Adrenal gland (tissue), 9 donors: ENCODE measurements at regions not wholly inside any gene's neighbourhood (a gene's known extent, or its start where the extent isn't known, plus 50 kb on each side); places are given as distances from the start of the nearest gene placed in this dataset.

Experiments
- DNase-seq, 7 donors: peaks; one replicate each; pipeline ENCODE4 v3.0.0-alpha.2; 2019 to 2020
- H3K27ac ChIP-seq, 5 donors: fragments of 200-600 bp; sonication (generic) in 4 of 5; 1 replicate in 3 of 5; 2 replicates in 2 of 5; pipeline versions ENCODE4 v1.5.1 to v1.8.0; 2016 to 2020; ENCODE audit warnings: mild to moderate bottlenecking in 1 of 5
- H3K27me3 ChIP-seq: fragments of 200-600 bp; 2 replicates; pipeline ENCODE4 v1.8.0; 2021
- H3K36me3 ChIP-seq, 2 donors: fragments of 200-600 bp; replicated peaks in 1 of 2; 1 replicate in 1 of 2; 2 replicates in 1 of 2; pipeline versions ENCODE4 v1.5.1 to v1.8.0; 2018 to 2022
- H3K4me1 ChIP-seq, 2 donors: fragments of 200-600 bp; replicated peaks in 1 of 2; 1 replicate in 1 of 2; 2 replicates in 1 of 2; pipeline versions ENCODE4 v1.5.1 to v1.8.0; 2018 to 2021
- H3K4me3 ChIP-seq, 4 donors: fragments of 200-600 bp; sonication (generic) in 3 of 4; one replicate each; pipeline ENCODE4 v1.5.1; 2016 to 2018
- H3K9me3 ChIP-seq, 3 donors: fragments of 200-600 bp; sonication (generic) in 1 of 3; replicated peaks in 1 of 3; 1 replicate in 2 of 3; 2 replicates in 1 of 3; pipeline versions ENCODE4 v1.5.1 to v1.8.0; 2016 to 2021
- CTCF ChIP-seq, 6 experiments: fragments of 450-650 bp in 4 of 6; fragments of 200-600 bp in 2 of 6; sonication (generic) in 1 of 6; IDR thresholded peaks; 1 replicate in 5 of 6; 2 replicates in 1 of 6; pipeline versions ENCODE4 v1.5.1 to v1.8.0; 2016 to 2021; ENCODE audit warnings: antibody characterized with exemption in 6 of 6, mild to moderate bottlenecking in 2 of 6, moderate library complexity in 1 of 6
- POLR2A ChIP-seq, 2 donors: fragments of 450-650 bp; IDR thresholded peaks; one replicate each; pipeline ENCODE4 v1.6.1; 2017; ENCODE audit warnings: antibody characterized with exemption in 2 of 2, mild to moderate bottlenecking in 2 of 2, moderate library complexity in 1 of 2
- WGBS, 4 donors: extraction: QIAGEN DNeasy Blood & Tissue Kit in 2 of 4; methylation state at CpG; one replicate each; pipeline versions ENCODE4 v1.1.5 to v1.1.7; 2013 to 2017; 5-methylcytosine and 5-hydroxymethylcytosine counted together
- intact Hi-C, 2 donors: fragments of 100-400 bp; cut with DNase I; formaldehyde crosslinking; loops; one replicate each; pipeline versions ENCODE4 v1.14.1 to v1.15.0; 2022 to 2023
- donor health status: healthy with polysubstance abuse.
- donor health status: Bipolar disorder and iron deficiency.
- donor health status: DM: yes; HTN: yes; CAD: no.
- donor health status: DM: no; HTN: no; CAD: no.
- donor health status: DM: no; HTN: no; CAD: no.

- peaks cover 52% of the 10 kb centered on the region for H3K27me3 ChIP-seq
- H3K36me3 ChIP-seq, result no peaks in the 10 kb centered on the region
- peaks cover 0 to 8% of the 10 kb centered on the region in 2 donors for H3K4me1 ChIP-seq
- no peak for TF ChIP-seq CTCF (IDR thresholded peaks at IDR 0.05)
- no peak for TF ChIP-seq POLR2A (IDR thresholded peaks at IDR 0.05)
- no peaks in the 10 kb centered on the region for H3K9me3 ChIP-seq
- no peak overlapping the region for H3K27ac ChIP-seq
- intact Hi-C loops, result no loop called here
- 37 to 51% (median 44%) methylated on average over 4 of the region's 4 CpGs for WGBS, 4 donors
- DNase-seq, result no peak
- H3K4me3 ChIP-seq, result no peak overlapping the region
These were observed 122.9 kb downstream of the TMEM174 start for GRCh38 chr5:73295921-73296320.

GRCh38 chr5:73295447-73295846, 122.5 kb downstream of the TMEM174 start:
- no peak for TF ChIP-seq CTCF (IDR thresholded peaks at IDR 0.05)
- no peak for TF ChIP-seq POLR2A (IDR thresholded peaks at IDR 0.05)
- intact Hi-C loops, result no loop called here
- Histone ChIP-seq H3K36me3 (no peaks in the 10 kb centered on the region), H3K27ac (no peak overlapping the region), H3K9me3 (no peaks in the 10 kb centered on the region), H3K27me3 (peaks cover 48% of the 10 kb centered on the region), H3K4me1 (peaks cover 0 to 8% of the 10 kb centered on the region in 2 donors), H3K4me3 (no peak overlapping the region)
- 51 to 88% (median 64%) methylated on average over 2 of the region's 2 CpGs for WGBS, 4 donors
- DNase-seq, result no peak

GRCh38 chr5:73292816-73293459, 119.9 kb downstream of the TMEM174 start:
- TF ChIP-seq CTCF (IDR thresholded peaks at IDR 0.05) (no peak), POLR2A (IDR thresholded peaks at IDR 0.05) (no peak)
- Histone ChIP-seq H3K27me3 (peaks cover 34% of the 10 kb centered on the region), H3K36me3 (no peaks in the 10 kb centered on the region), H3K4me1 (no peaks in the 10 kb centered on the region), H3K9me3 (no peaks in the 10 kb centered on the region), H3K27ac (no peak overlapping the region), H3K4me3 (no peak overlapping the region)
- intact Hi-C loops, result no loop called here
- 50 to 78% (median 60%) methylated on average over 7 of the region's 7 CpGs for WGBS, 4 donors
- DNase-seq, result no peak

GRCh38 chr5:73291873-73292272, 118.9 kb downstream of the TMEM174 start:
- no peak overlapping the region for H3K4me3 ChIP-seq
- H3K27me3 ChIP-seq, result peaks cover 24% of the 10 kb centered on the region
- WGBS, 4 donors, result 60 to 88% (median 76%) methylated on average over 7 of the region's 7 CpGs
- intact Hi-C loops, result no loop called here
- no peak for DNase-seq
- H3K27ac ChIP-seq, result no peak overlapping the region
- H3K36me3 ChIP-seq, result no peaks in the 10 kb centered on the region
- no peaks in the 10 kb centered on the region for H3K9me3 ChIP-seq
- no peaks in the 10 kb centered on the region for H3K4me1 ChIP-seq
- no peak for TF ChIP-seq CTCF (IDR thresholded peaks at IDR 0.05)
- no peak for TF ChIP-seq POLR2A (IDR thresholded peaks at IDR 0.05)
